Progenitor cell of endocrine pancreas (in vitro differentiated cells): ENCODE measurements at regions not wholly inside any gene's neighbourhood (a gene's known extent, or its start where the extent isn't known, plus 50 kb on each side); places are given as distances from the start of the nearest gene placed in this dataset.
"Not testable (repeated sequence)": the region's sequence is repeated elsewhere in the genome, so short reads cannot be mapped to it uniquely, and the experiment has no call there.

ENCODE experiments used
- DNase-seq: peaks from one replicate; pipeline ENCODE4 v3.0.0; 2021; ENCODE audit warnings: low spot score; ENCODE audit not compliant: unreplicated experiment
- H3K27ac Mint-ChIP-seq: 2 replicates; pipeline ENCODE4 v1.8.0; 2021; ENCODE audit warnings: mild to moderate bottlenecking, moderate library complexity, mixed read lengths
- H3K27me3 Mint-ChIP-seq: 2 replicates; pipeline ENCODE4 v1.8.0; 2021; ENCODE audit warnings: mixed read lengths
- H3K36me3 Mint-ChIP-seq: 2 replicates; pipeline ENCODE4 v1.8.0; 2022; ENCODE audit warnings: mixed read lengths; ENCODE audit not compliant: insufficient read depth
- H3K4me1 Mint-ChIP-seq: 2 replicates; pipeline ENCODE4 v1.8.0; 2021; ENCODE audit warnings: low read depth, mixed read lengths
- H3K4me3 Mint-ChIP-seq: 2 replicates; pipeline ENCODE4 v1.8.0; 2021; ENCODE audit warnings: low read depth, mild to moderate bottlenecking, moderate library complexity, mixed read lengths
- H3K9me3 Mint-ChIP-seq: 2 replicates; pipeline ENCODE4 v1.8.0; 2021; ENCODE audit warnings: low read depth, mixed read lengths

GRCh38 chr14:19096876-19097275 is 129.6 kb downstream of the POTEM start:
- H3K27ac Mint-ChIP-seq, H3K9me3 Mint-ChIP-seq, DNase-seq, H3K27me3 Mint-ChIP-seq, H3K36me3 Mint-ChIP-seq, H3K4me1 Mint-ChIP-seq, H3K4me3 Mint-ChIP-seq: not testable (repeated sequence)

GRCh38 chr14:19097306-19097705 is 130.1 kb downstream of the POTEM start:
- H3K27ac Mint-ChIP-seq, H3K27me3 Mint-ChIP-seq, H3K36me3 Mint-ChIP-seq, H3K4me1 Mint-ChIP-seq, H3K9me3 Mint-ChIP-seq, DNase-seq, H3K4me3 Mint-ChIP-seq: not testable (repeated sequence)

GRCh38 chr14:19097750-19098149 is 130.5 kb downstream of the POTEM start:
- H3K4me1 Mint-ChIP-seq, H3K9me3 Mint-ChIP-seq, H3K36me3 Mint-ChIP-seq, H3K27me3 Mint-ChIP-seq, H3K27ac Mint-ChIP-seq, H3K4me3 Mint-ChIP-seq: not testable (repeated sequence)
- DNase-seq = peak; percentile 14

- not testable (repeated sequence) for H3K27ac Mint-ChIP-seq, DNase-seq, H3K27me3 Mint-ChIP-seq, H3K9me3 Mint-ChIP-seq, H3K4me1 Mint-ChIP-seq, H3K4me3 Mint-ChIP-seq, H3K36me3 Mint-ChIP-seq
These were observed 131.0 kb downstream of the POTEM start for GRCh38 chr14:19098230-19098629.

- not testable (repeated sequence) for H3K4me3 Mint-ChIP-seq, H3K27me3 Mint-ChIP-seq, H3K27ac Mint-ChIP-seq, DNase-seq, H3K4me1 Mint-ChIP-seq, H3K9me3 Mint-ChIP-seq, H3K36me3 Mint-ChIP-seq
These were observed 131.5 kb downstream of the POTEM start for GRCh38 chr14:19098732-19099131.

- not testable (repeated sequence) for H3K27me3 Mint-ChIP-seq, H3K36me3 Mint-ChIP-seq, H3K4me1 Mint-ChIP-seq, H3K27ac Mint-ChIP-seq, H3K4me3 Mint-ChIP-seq, H3K9me3 Mint-ChIP-seq, DNase-seq
These were observed 132.1 kb downstream of the POTEM start for GRCh38 chr14:19099336-19099735.

- H3K4me3 Mint-ChIP-seq, H3K9me3 Mint-ChIP-seq, H3K27me3 Mint-ChIP-seq, H3K36me3 Mint-ChIP-seq, DNase-seq, H3K27ac Mint-ChIP-seq, H3K4me1 Mint-ChIP-seq: not testable (repeated sequence)
These were observed 132.7 kb downstream of the POTEM start for GRCh38 chr14:19099939-19100338.

GRCh38 chr14:19105551-19105950 is 138.3 kb downstream of the POTEM start:
- H3K4me1 Mint-ChIP-seq, H3K36me3 Mint-ChIP-seq, H3K27ac Mint-ChIP-seq, DNase-seq, H3K9me3 Mint-ChIP-seq, H3K4me3 Mint-ChIP-seq, H3K27me3 Mint-ChIP-seq: not testable (repeated sequence)

- not testable (repeated sequence) for H3K27ac Mint-ChIP-seq, H3K4me1 Mint-ChIP-seq, H3K27me3 Mint-ChIP-seq, DNase-seq, H3K4me3 Mint-ChIP-seq, H3K36me3 Mint-ChIP-seq, H3K9me3 Mint-ChIP-seq
These were observed 142.7 kb downstream of the POTEM start for GRCh38 chr14:19109887-19110286.

- H3K9me3 Mint-ChIP-seq = peaks cover 11% of the 10 kb centered on the region
- H3K36me3 Mint-ChIP-seq, H3K4me3 Mint-ChIP-seq, H3K27ac Mint-ChIP-seq, DNase-seq, H3K27me3 Mint-ChIP-seq, H3K4me1 Mint-ChIP-seq: not testable (repeated sequence)
These were observed 153.1 kb downstream of the POTEM start for GRCh38 chr14:19120383-19120782.

- not testable (repeated sequence) for DNase-seq, H3K4me1 Mint-ChIP-seq, H3K27me3 Mint-ChIP-seq, H3K36me3 Mint-ChIP-seq, H3K9me3 Mint-ChIP-seq, H3K4me3 Mint-ChIP-seq, H3K27ac Mint-ChIP-seq
These were observed 159.2 kb downstream of the POTEM start for GRCh38 chr14:19126269-19127051.

GRCh38 chr14:19127664-19128435 is 160.6 kb downstream of the POTEM start:
- H3K4me3 Mint-ChIP-seq, H3K9me3 Mint-ChIP-seq, H3K36me3 Mint-ChIP-seq, H3K27ac Mint-ChIP-seq, H3K4me1 Mint-ChIP-seq, DNase-seq, H3K27me3 Mint-ChIP-seq: not testable (repeated sequence)

GRCh38 chr14:19131553-19131952 is 164.3 kb downstream of the POTEM start:
- DNase-seq, H3K27ac Mint-ChIP-seq, H3K9me3 Mint-ChIP-seq, H3K4me1 Mint-ChIP-seq, H3K36me3 Mint-ChIP-seq, H3K27me3 Mint-ChIP-seq, H3K4me3 Mint-ChIP-seq: not testable (repeated sequence)
